HepG2 (cell line): ENCODE measurements at regions not wholly inside any gene's neighbourhood (a gene's known extent, or its start where the extent isn't known, plus 50 kb on each side); places are given as distances from the start of the nearest gene placed in this dataset.

Experiments used
- AHDC1 ChIP-seq: sonication (generic); formaldehyde crosslinking; IDR thresholded peaks from 2 replicates; pipeline ENCODE4 v1.5.1; 2020; ENCODE audit warnings: mild to moderate bottlenecking, missing genetic modification reagents, borderline replicate concordance
- BCL6 ChIP-seq: IDR thresholded peaks from 2 replicates; pipeline ENCODE4 v1.6.1; 2016; ENCODE audit warnings: missing genetic modification reagents, missing compliant biosample characterization
- BHLHE40 ChIP-seq: IDR thresholded peaks from 2 replicates; pipeline ENCODE4 v1.6.1; 2011; ENCODE audit warnings: low read length, improper control_type of control experiment
- CHD4 ChIP-seq: fragments of 200-600 bp; sonication (generic); IDR thresholded peaks from 2 replicates; pipeline ENCODE4 v1.7.0; 2017; ENCODE audit warnings: mild to moderate bottlenecking, low read length, borderline replicate concordance
- ELF1 ChIP-seq: sonication (generic); formaldehyde crosslinking; IDR thresholded peaks from 2 replicates; pipeline ENCODE4 v1.4.0; 2020; ENCODE audit warnings: missing genetic modification reagents
- FLYWCH1 ChIP-seq: sonication (generic); formaldehyde crosslinking; IDR thresholded peaks from 2 replicates; pipeline ENCODE4 v1.8.1; 2023; ENCODE audit warnings: mild to moderate bottlenecking, missing genetic modification reagents
- FOXO1 ChIP-seq: sonication (generic); formaldehyde crosslinking; IDR thresholded peaks from 2 replicates; pipeline ENCODE4 v1.4.0; 2020; ENCODE audit warnings: missing genetic modification reagents
- GTF2F1 ChIP-seq: fragments of 150-350 bp; IDR thresholded peaks from 2 replicates; pipeline ENCODE4 v1.6.1; 2014; ENCODE audit warnings: low read length
- HDAC1 ChIP-seq: sonication (generic); formaldehyde crosslinking; IDR thresholded peaks from 2 replicates; pipeline ENCODE4 v1.5.1; 2020; ENCODE audit warnings: mild to moderate bottlenecking, missing genetic modification reagents
- KAT8 ChIP-seq: IDR thresholded peaks from 2 replicates; pipeline ENCODE4 v1.6.1; 2016; ENCODE audit warnings: missing genetic modification reagents, missing compliant biosample characterization
- KLF6 ChIP-seq: IDR thresholded peaks from 2 replicates; pipeline ENCODE4 v1.8.0; 2016; ENCODE audit warnings: missing biosample characterization, missing genetic modification reagents
- MYPOP ChIP-seq: sonication (generic); formaldehyde crosslinking; IDR thresholded peaks from 2 replicates; pipeline ENCODE4 v1.8.1; 2023; ENCODE audit warnings: mild to moderate bottlenecking, moderate library complexity, missing genetic modification reagents
- NR2F2 ChIP-seq: IDR thresholded peaks from 2 replicates; pipeline ENCODE4 v1.6.1; 2012; ENCODE audit warnings: low read depth, inconsistent platforms, borderline replicate concordance
- SETDB1 ChIP-seq: sonication (generic); formaldehyde crosslinking; IDR thresholded peaks from 2 replicates; pipeline ENCODE4 v1.5.1; 2020; ENCODE audit warnings: missing genetic modification reagents, mild to moderate bottlenecking, borderline replicate concordance
- SOX6 ChIP-seq, 2 experiments: fragments of 450-650 bp in 1 of 2; sonication (generic) in 1 of 2; formaldehyde crosslinking in 1 of 2; IDR thresholded peaks; 2 replicates each; pipeline versions ENCODE4 v1.4.0 to v1.6.1; 2017 to 2020; ENCODE audit warnings: antibody characterized with exemption in 1 of 2, mild to moderate bottlenecking in 1 of 2, missing genetic modification reagents in 1 of 2
- TCF12 ChIP-seq, 2 experiments: fragments of 450-650 bp in 1 of 2; sonication (generic) in 1 of 2; formaldehyde crosslinking in 1 of 2; IDR thresholded peaks; 2 replicates each; pipeline versions ENCODE4 v1.6.1 to v1.8.0; 2017 to 2022; ENCODE audit warnings: antibody characterized with exemption in 1 of 2, mild to moderate bottlenecking in 1 of 2, missing genetic modification reagents in 1 of 2, moderate library complexity in 1 of 2
- TEAD3 ChIP-seq: optimal IDR thresholded peaks from 2 replicates; pipeline ENCODE3; 2016; ENCODE audit warnings: borderline replicate concordance
- ZBTB20 ChIP-seq: sonication (generic); formaldehyde crosslinking; IDR thresholded peaks from 2 replicates; pipeline ENCODE4 v1.8.1; 2023; ENCODE audit warnings: missing genetic modification reagents, low read depth, mild to moderate bottlenecking, borderline replicate concordance
- ZNF644 ChIP-seq: IDR thresholded peaks from 2 replicates; pipeline ENCODE4 v1.6.1; 2016; ENCODE audit warnings: low read depth
- ZNF790 ChIP-seq: sonication (generic); formaldehyde crosslinking; IDR thresholded peaks from 2 replicates; pipeline ENCODE4 v1.8.0; 2022; ENCODE audit warnings: missing genetic modification reagents, mild to moderate bottlenecking, borderline replicate concordance
- ZUFSP ChIP-seq: sonication (generic); formaldehyde crosslinking; IDR thresholded peaks from 2 replicates; pipeline ENCODE4 v1.9.0; 2021; ENCODE audit warnings: missing genetic modification reagents, mild to moderate bottlenecking, borderline replicate concordance

- TF ChIP-seq ZNF644, result peak; percentile 41; the same call in 1 of the 2 replicates
- TF ChIP-seq ZUFSP (CRISPR knock-in tag), result no peak
- no peak for TF ChIP-seq FLYWCH1
- TF ChIP-seq MYPOP (CRISPR knock-in tag), result peak; percentile 42; the same call in 1 of the 2 replicates
- TF ChIP-seq SOX6 (IDR thresholded peaks at IDR 0.05), result no peak
- peak; percentile 91 for TF ChIP-seq SOX6 (CRISPR knock-in tag; IDR thresholded peaks at IDR 0.05)
- no peak for TF ChIP-seq SETDB1
- no peak for TF ChIP-seq KLF6
- TF ChIP-seq TEAD3 (CRISPR knock-in tag), result peak; percentile 87
- peak; percentile 95 for TF ChIP-seq BCL6 (CRISPR knock-in tag)
- TF ChIP-seq CHD4, result 0 out of 2 replicates have a peak, but pooled peaks have one; percentile 12
- peak; percentile 57; the same call in 1 of the 2 replicates for TF ChIP-seq NR2F2
- no peak for TF ChIP-seq TCF12 (IDR thresholded peaks at IDR 0.05)
- no peak for TF ChIP-seq TCF12 (CRISPR knock-in tag; IDR thresholded peaks at IDR 0.05)
- TF ChIP-seq AHDC1 (CRISPR knock-in tag), result peak; percentile 99; the same call in 1 of the 2 replicates
- TF ChIP-seq ELF1 (CRISPR knock-in tag), result peak; percentile 51; the same call in 1 of the 2 replicates
- TF ChIP-seq KAT8 (CRISPR knock-in tag), result peak; percentile 54; the same call in 1 of the 2 replicates
- peak; percentile 100 for TF ChIP-seq ZBTB20 (CRISPR knock-in tag)
- TF ChIP-seq HDAC1 (CRISPR knock-in tag), result peak; percentile 69
- peak; percentile 83; the same call in 1 of the 2 replicates for TF ChIP-seq FOXO1
- no peak for TF ChIP-seq ZNF790
- no peak for TF ChIP-seq BHLHE40
- no peak for TF ChIP-seq GTF2F1
These were observed 217.0 kb upstream of the UBE2E3 start (continued) for GRCh38 chr2:180763263-180763989.
